ENCODE measurements at regions not wholly inside any gene's neighbourhood (a gene's known extent, or its start where the extent isn't known, plus 50 kb on each side); places are given as distances from the start of the nearest gene placed in this dataset.

- no peak for DNase-seq
Observed at GRCh38 chr1:101290922-101291561, 54.2 kb downstream of the S1PR1 start.

- no peak for DNase-seq
Observed at GRCh38 chr1:101291562-101292380, 55.0 kb downstream of the S1PR1 start.

- DNase-seq: no peak
Observed at GRCh38 chr1:101293461-101294051, 56.7 kb downstream of the S1PR1 start.

GRCh38 chr1:101295209-101295608 is 58.4 kb downstream of the S1PR1 start:
- no peak for DNase-seq

- DNase-seq: no peak
Observed at GRCh38 chr1:101298663-101299062, 61.8 kb downstream of the S1PR1 start.

- no peak for DNase-seq
Observed at GRCh38 chr1:101299141-101299540, 62.3 kb downstream of the S1PR1 start.

- DNase-seq: no peak
Observed at GRCh38 chr1:101299710-101300109, 62.9 kb downstream of the S1PR1 start.

- DNase-seq: no peak
Observed at GRCh38 chr1:101300916-101301315, 64.1 kb downstream of the S1PR1 start.

- DNase-seq: no peak
Observed at GRCh38 chr1:101301446-101302057, 64.7 kb downstream of the S1PR1 start.

GRCh38 chr1:101302831-101303511 is 66.2 kb downstream of the S1PR1 start:
- DNase-seq: no peak

- DNase-seq: no peak
Observed at GRCh38 chr1:101307985-101308689, 71.3 kb downstream of the S1PR1 start.

GRCh38 chr1:101308935-101309333 is 72.1 kb downstream of the S1PR1 start:
- no peak for DNase-seq

- peak; percentile 37 to 64 for DNase-seq
Observed at GRCh38 chr1:101309334-101310311, 72.8 kb downstream of the S1PR1 start.

GRCh38 chr1:101310506-101310905 is 73.7 kb downstream of the S1PR1 start:
- DNase-seq: no peak

GRCh38 chr1:101311146-101311920 is 74.5 kb downstream of the S1PR1 start:
- no peak for DNase-seq

GRCh38 chr1:101312147-101312546 is 75.3 kb downstream of the S1PR1 start:
- no peak for DNase-seq

GRCh38 chr1:101313356-101313755 is 76.5 kb downstream of the S1PR1 start:
- no peak for DNase-seq

- no peak for DNase-seq
Observed at GRCh38 chr1:101314244-101314643, 77.4 kb downstream of the S1PR1 start.

GRCh38 chr1:101316256-101316655 is 79.4 kb downstream of the S1PR1 start:
- DNase-seq: no peak

- no peak for DNase-seq
Observed at GRCh38 chr1:101316799-101317198, 80.0 kb downstream of the S1PR1 start.
